Coronary artery (tissue), 2 donors: ENCODE measurements at regions not wholly inside any gene's neighbourhood (a gene's known extent, or its start where the extent isn't known, plus 50 kb on each side); places are given as distances from the start of the nearest gene placed in this dataset.

Experiments
- DNase-seq: peaks from one replicate; pipeline ENCODE4 v3.0.0-alpha.2; 2017; ENCODE audit warnings: low spot score
- H3K27ac ChIP-seq, 2 donors: fragments of 200-600 bp; sonication (generic); one replicate each; pipeline ENCODE4 v1.5.1; 2016 to 2019
- H3K4me3 ChIP-seq: fragments of 200-600 bp; sonication (generic); 2 replicates; pipeline ENCODE4 v1.5.1; 2016; ENCODE audit warnings: mild to moderate bottlenecking, moderate library complexity
- CTCF ChIP-seq: fragments of 200-600 bp; sonication (generic); IDR thresholded peaks from one replicate; pipeline ENCODE4 v1.5.1; 2019; ENCODE audit warnings: antibody characterized with exemption

GRCh38 chr6:105713474-105714118 lies 310.7 kb upstream of the PREP start:
- no peak for DNase-seq
- no peak overlapping the region for H3K4me3 ChIP-seq
- H3K27ac ChIP-seq, result no peak overlapping the region
- no peak for TF ChIP-seq CTCF

GRCh38 chr6:105711216-105711615 lies 308.3 kb upstream of the PREP start:
- no peak for TF ChIP-seq CTCF
- Histone ChIP-seq H3K4me3 (no peak overlapping the region), H3K27ac (no peak overlapping the region)
- DNase-seq, result no peak

GRCh38 chr6:105705608-105706007 lies 302.7 kb upstream of the PREP start:
- Histone ChIP-seq H3K27ac (no peak overlapping the region), H3K4me3 (no peak overlapping the region)
- no peak for TF ChIP-seq CTCF
- DNase-seq, result no peak

- TF ChIP-seq CTCF, result no peak
- Histone ChIP-seq H3K27ac (no peak overlapping the region), H3K4me3 (no peak overlapping the region)
- no peak for DNase-seq
These were observed 292.6 kb upstream of the PREP start for GRCh38 chr6:105695461-105695860.

- DNase-seq, result no peak
- no peak overlapping the region for H3K27ac ChIP-seq
- H3K4me3 ChIP-seq, result no peak overlapping the region
These were observed 289.8 kb upstream of the PREP start for GRCh38 chr6:105692613-105693215.

GRCh38 chr6:105691971-105692370 lies 289.1 kb upstream of the PREP start:
- no peak for DNase-seq
- TF ChIP-seq CTCF, result no peak
- Histone ChIP-seq H3K27ac (no peak overlapping the region), H3K4me3 (no peak overlapping the region)

More at GRCh38 chr6:105692613-105693215, 289.8 kb upstream of the PREP start:
- no peak for TF ChIP-seq CTCF

GRCh38 chr6:105691081-105691480 lies 288.2 kb upstream of the PREP start:
- no peak for TF ChIP-seq CTCF
- no peak overlapping the region for H3K27ac ChIP-seq
- no peak overlapping the region for H3K4me3 ChIP-seq
- DNase-seq, result no peak
